Left kidney (tissue), 1 donor: ENCODE measurements at regions not wholly inside any gene's neighbourhood (a gene's known extent, or its start where the extent isn't known, plus 50 kb on each side); places are given as distances from the start of the nearest gene placed in this dataset.
"Not testable (repeated sequence)": the region's sequence is repeated elsewhere in the genome, so short reads cannot be mapped to it uniquely, and the experiment has no call there.

Source experiments
- DNase-seq: peaks from one replicate; pipeline ENCODE4 v3.0.0-alpha.2; 2013

DNA sequence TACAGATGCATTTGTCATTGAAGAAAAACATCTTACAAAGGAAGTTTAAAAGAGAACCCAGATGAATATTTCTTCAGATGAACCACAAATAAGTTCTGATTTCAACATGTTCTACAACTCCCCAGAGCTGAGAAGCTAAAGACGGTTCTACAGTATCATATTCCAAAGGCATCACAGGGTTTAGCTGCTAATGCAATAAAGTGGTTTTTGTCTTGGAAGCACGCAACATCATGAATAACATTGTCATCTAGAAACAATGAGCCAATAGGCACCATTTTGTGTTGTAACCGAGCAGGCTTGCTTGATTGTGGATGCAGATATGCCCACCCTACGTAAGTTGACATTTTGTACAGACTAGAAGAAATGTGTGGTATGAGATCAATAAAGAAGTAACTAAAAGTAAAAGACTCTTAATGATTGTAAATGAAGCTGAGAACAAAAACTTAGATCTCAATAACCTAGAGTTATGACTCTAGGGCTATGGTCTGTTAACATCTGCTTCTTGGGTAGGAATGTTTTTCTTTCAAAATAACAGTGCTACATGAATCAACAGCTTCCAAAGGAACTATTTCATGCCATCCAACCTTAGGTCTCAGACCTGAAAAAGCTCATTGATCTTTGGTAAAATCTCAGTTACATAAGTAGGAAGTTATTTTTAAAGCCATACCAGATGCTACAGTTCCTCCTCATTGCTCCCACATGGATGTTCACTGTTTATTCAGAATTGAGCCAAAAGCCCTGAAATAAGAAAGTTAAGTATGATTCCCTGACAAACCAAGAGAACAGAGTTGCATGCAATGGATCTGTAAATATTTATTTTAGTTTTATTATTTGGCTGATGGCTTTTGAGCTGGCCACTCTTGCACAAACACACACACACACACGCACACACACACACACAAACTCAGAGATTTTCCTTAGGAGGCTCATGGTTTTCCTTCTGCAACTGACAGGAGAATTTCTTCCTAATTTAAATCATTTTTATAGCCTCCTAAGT is 118.7 kb upstream of the SLCO6A1 start:
- DNase-seq: peak; percentile 24

- no peak for DNase-seq
Observed at GRCh38 chr5:102622262-102622661, 123.5 kb upstream of the SLCO6A1 start.

- DNase-seq: no peak
Observed at GRCh38 chr5:102623329-102624065, 124.7 kb upstream of the SLCO6A1 start.

GRCh38 chr5:102624405-102624804 is 125.6 kb upstream of the SLCO6A1 start:
- DNase-seq: no peak

GRCh38 chr5:102625468-102625867 is 126.7 kb upstream of the SLCO6A1 start:
- DNase-seq: no peak

DNA sequence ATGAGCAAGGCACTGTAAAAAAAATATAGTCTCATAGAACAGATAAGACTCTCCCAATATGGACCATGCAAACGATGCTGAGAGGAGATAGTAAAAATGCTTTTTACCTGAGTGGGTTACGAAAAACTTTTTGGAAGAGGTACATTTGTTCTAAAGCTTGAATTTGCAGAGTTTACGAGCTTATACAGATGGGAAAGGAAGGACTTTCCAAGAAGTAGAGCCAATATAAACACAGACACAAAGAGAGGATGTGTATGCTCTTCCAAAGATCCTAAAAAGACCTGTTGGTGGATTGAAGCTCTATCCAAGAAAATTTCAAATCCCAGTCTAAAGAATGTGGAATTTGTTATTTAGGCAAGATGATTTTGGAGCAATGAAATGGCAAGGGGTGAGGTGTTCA is 127.1 kb upstream of the SLCO6A1 start:
- no peak for DNase-seq

- no peak for DNase-seq
Observed at GRCh38 chr5:102627315-102627714, 127.8 kb upstream of the PAM start.

- no peak for DNase-seq
Observed at GRCh38 chr5:102628441-102629175, 126.5 kb upstream of the PAM start.

DNA sequence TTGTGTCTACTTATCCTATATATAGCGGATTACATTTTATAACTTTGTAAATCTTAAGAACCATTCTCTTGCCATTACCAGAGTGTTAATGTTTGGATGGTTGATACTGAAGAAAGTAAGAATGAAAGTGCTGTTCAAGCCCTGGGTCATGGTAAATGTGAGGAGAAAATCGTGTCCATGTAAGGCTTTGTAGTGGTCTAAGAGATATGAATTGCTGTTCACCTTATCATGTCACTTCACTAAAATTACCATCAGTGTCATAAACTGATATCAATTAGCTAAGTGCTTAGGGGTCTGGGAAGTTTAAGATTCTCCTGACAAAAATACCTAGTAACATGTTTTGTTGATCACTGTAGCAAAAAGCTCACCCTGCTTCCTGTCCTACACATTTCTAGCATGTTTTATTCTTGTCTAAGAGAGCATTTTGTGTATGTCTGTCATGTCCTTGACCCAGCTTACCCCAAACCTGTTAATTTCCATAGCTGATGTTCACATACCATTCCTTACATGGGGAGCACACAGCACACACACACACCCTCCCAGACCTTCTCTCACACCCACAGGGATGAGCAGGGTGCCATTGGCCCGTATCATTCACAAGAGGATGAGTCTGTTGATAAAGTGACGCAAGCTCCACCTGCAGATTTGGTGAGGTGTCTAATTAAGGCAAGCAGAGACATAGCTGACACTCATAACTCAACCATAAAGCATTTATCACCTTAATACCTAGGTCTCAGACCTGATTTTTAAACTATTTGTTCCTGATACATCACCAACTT is 125.1 kb upstream of the PAM start:
- DNase-seq: no peak

DNA sequence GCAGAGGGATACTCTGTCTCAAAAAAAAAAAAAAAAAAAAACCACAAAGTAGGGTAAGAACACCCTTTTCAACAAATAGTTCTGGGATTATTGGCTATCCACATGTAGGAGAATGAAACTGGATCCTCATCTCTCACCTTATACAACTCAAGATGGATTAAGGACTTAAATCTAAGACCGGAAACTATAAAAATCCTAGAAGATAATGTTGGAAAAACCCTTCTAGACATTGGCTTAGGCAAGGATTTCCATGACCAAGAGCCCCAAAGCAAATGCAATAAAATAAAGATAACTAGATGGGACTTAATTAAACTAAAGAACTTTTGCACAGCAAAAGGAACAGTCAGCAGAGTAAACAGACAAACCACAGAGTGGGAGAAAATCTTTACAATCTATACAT is 119.7 kb upstream of the PAM start:
- not testable (repeated sequence) for DNase-seq

DNA sequence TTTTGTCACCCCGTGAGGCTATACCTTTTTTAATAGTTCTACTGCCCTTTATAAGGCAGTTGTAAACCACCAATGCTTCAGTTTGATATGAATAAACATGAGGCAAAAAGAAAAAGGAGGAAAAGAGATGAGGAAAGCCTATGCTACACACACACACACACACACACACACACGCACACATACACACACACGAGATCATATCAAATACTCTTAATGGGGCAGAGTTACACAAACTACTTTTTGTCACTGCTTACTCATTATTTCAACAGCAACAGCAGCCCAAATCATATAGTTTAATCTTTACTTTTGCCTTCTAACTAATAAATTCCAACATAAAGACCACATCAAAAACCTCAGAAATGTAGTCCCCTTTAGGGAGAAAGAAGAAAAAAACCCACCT is 116.8 kb upstream of the PAM start:
- no peak for DNase-seq

- DNase-seq: no peak
Observed at GRCh38 chr5:102638912-102639652, 116.0 kb upstream of the PAM start.

DNA sequence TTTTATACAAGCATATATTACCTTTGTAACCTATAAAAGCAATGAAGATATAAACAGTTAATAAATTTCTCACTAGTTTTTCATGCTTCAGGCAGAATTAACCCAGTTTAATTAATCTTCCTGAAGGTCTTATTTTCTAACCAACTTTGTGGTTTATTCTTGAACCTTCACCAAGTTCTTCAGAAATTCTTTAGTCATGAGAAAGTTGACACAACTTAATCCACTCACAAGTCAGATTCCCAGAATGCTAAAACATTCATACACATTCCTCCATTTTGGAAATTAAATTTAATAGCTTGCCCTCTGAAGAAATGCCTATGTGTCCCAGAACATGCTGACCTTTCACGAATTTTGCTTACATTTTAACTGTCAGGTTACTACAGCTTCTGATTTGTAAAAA is 105.4 kb upstream of the PAM start:
- DNase-seq: no peak

DNA sequence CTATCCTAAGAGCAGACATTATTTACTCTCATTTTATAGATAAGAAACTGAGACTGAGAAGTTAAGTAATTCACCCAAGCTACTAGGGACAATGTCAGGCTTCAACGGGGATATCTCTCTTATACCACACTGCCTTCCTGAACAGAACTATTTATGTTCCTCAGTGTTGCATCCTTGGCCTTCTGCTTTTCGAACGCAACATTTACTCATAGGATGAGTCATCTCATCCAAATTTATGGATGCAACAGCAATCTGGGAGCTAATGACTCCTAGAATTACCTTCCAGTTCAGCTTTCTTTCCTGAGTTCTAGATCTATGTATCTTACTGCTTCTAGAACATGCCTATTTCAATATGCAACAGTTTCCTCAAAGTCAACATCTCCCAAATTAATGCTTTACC is 103.6 kb upstream of the PAM start:
- no peak for DNase-seq

- DNase-seq: no peak
Observed at GRCh38 chr5:102654559-102655349, 100.4 kb upstream of the PAM start.

- no peak for DNase-seq
Observed at GRCh38 chr5:102659151-102659550, 96.0 kb upstream of the PAM start.

DNA sequence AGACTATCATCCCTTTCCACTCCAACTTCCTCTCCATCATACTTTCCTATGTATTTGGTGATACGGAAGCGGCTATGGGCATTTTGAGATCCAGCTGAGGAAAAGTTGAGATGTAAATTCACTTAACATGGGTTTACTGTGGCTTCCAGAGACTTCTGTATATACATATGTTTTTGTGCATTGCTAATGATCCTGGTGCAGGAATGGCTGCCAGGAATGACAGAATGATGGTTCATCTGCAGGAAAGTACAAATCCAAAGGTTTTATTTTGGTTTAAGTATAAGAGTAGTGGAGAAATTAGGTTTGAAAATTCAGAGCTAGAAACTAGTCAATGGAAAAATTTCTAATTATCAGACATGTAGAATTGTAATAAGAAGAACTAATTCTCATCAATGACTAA is 95.0 kb upstream of the PAM start:
- no peak for DNase-seq

DNA sequence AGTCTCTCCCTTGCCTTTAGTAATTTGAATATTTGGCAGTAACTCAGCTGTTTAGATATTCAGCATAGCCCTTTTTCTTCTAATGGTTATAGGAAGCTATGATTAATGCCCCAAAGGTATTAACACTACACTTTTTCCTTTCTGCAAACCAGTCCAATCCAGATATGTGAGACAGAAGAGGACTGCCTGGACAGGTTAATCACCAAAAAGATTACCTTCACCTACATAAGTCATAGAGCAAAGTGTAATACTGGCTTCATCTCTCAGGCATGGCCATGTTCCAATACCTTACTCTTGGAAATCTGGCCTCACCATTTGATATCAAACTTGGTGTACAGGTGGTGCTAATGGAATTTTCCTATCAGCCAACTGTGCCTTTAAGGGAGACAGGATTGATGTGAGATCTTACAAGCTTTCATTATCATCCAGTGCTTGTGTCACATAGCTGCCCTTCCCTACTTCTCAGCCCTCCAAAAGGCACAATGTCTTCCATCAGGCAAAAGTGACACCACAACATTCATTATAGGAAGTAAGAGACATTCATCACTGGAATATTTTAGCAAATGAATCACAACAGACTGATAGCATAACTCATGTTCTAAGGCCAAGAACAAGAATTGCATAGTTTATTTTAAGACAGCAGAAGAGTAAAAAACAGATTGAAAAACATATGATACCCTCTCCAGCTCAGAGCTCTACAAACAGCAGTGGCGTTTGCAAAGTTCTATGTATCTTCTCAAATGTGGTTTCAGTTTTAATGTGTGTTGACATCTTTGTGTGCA is 91.2 kb upstream of the PAM start:
- no peak for DNase-seq

GRCh38 chr5:102664616-102665335 is 90.3 kb upstream of the PAM start:
- DNase-seq: no peak
